ENCODE measurements at regions not wholly inside any gene's neighbourhood (a gene's known extent, or its start where the extent isn't known, plus 50 kb on each side); places are given as distances from the start of the nearest gene placed in this dataset.
A peak's percentile ranks its signal among the peaks of the same experiment; 100 is the strongest.

DNA sequence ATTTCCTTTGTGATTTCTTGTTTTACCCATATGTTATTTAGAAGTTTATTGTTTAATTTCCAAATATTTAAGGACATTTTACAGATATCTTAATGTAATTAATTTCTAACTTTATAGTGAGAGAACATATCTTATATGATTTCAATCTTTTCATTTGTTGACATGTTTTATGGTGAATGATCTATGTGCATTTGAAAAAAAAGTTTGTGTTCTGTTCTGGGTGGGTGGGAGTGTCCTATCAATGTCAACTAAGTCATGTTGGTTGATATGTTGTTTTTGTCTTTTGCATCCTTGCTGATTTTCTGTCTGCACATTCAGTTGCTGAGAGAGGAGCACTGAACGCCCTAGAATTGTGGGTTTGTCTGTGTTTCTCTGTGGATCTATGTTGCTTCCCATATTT lies 50.3 kb upstream of the CBFA2T3 start:
- DNase-seq: no peak

DNA sequence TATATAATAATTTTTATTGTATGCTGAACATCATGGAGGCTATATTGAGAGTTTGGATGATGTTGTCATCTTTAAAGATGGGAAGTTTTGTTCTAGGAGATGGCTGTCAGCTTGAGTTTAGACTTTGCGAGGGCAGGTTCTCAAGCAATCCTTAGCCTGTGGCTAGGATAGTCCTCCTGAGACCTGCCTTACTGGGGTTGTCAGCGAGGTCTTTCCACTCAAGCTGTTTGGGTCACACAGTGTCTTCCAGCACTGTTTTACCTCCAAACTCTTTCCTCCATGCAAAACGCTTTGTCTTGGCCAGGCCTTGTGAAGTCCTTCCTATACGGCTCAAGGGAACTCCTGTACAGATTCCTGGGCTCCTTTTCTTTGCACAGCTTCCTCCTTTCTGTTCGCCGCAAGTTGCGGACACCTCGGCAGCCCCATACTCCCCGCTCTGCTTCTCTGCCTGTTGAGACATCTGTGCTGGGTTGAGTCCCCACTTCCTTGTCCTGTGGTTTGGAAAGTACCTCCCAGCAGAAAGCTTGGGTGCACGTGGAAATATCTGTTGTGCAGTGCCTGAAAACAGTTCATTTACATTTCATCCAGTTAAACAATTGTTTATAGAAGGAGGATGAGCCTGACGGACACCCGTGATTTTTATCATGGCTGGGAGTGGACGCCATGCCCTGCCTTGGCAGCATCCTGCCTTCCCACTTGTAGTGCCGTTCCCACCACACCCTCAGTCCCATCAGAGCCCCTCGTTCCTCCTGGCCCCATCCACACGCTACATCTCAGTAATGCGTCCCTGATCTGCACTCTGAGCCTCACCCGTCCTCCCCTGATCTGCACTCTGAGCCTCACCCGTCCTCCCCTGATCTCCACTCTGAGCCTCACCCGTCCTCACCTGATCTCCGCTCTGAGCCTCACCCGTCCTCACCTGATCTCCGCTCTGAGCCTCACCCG lies 55.0 kb upstream of the CBFA2T3 start:
- DNase-seq: peak; percentile 73

DNA sequence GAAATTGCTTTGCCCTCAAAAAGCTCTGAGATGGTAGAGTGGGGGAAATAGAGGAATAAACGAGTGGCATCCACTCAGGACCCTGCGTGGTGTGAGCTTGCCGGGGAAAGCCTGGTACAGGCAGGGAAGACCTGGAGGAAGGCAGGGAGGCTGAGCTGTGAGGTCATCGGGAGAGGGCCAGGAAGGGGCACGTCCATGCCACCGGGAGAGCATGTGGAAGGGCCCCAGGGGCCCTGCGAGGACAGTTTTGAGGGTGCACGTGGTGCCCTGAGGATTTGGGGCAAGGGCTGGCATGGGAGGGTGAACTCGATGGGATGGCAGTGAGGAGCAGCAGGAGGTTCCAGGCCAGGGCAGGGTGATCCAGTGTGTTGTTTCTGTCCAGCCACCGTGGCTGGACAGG lies 56.3 kb upstream of the CBFA2T3 start:
- DNase-seq: no peak

DNA sequence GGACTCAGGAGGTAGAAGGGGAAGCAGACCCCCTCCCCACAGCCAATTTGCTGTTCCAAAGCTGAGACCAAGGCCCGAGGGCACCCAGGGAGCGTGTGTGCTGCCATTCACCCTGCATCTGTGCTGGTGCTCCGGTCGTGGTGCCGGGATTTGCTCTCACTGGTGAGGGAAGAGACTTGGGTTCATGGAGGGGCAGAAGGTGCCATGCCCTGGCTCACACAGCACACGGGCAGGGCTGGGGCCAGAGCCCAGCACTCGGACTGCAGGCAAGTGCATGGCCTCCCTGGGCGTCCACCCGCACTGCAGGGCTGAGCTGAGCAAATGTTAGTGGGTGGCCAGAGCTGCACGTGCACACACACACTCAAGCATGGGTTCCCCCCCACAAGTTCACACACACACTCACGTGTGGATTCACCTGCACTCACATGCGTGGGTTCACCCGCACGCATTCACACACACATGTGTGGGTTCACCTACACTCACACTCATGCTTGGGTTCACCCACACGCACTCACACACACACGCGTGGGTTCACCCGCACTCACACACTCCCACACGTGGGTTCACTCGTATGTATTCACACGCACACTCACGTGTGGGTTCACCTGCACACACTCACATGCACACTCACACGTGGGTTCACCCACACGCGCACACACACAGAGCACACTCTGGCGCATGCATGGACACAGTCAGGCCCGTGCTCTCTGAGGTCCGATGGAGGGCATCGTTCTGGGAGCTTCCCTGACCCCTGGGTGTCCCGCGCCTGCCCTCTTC lies 57.0 kb upstream of the CBFA2T3 start:
- DNase-seq: no peak

DNA sequence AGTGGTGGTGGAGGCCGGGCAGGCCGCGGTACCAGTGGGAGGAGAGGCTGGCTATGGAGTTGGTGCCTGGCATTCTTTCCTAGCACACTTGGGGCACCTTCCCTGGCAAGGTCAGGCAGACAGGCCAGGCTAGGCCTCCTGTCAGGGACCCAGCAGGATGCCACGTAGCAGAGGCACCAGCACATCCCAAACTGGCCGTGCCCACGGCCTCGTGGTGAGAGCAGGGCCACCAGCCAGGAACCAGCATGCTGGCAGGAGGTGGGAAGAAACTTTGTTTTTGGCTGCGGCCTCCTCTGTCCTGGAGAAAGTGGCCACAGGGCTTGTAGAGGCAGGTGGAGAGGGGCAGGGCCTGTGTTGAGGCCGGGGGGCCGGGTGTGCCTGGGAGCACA lies 57.6 kb upstream of the CBFA2T3 start:
- no peak for DNase-seq

DNA sequence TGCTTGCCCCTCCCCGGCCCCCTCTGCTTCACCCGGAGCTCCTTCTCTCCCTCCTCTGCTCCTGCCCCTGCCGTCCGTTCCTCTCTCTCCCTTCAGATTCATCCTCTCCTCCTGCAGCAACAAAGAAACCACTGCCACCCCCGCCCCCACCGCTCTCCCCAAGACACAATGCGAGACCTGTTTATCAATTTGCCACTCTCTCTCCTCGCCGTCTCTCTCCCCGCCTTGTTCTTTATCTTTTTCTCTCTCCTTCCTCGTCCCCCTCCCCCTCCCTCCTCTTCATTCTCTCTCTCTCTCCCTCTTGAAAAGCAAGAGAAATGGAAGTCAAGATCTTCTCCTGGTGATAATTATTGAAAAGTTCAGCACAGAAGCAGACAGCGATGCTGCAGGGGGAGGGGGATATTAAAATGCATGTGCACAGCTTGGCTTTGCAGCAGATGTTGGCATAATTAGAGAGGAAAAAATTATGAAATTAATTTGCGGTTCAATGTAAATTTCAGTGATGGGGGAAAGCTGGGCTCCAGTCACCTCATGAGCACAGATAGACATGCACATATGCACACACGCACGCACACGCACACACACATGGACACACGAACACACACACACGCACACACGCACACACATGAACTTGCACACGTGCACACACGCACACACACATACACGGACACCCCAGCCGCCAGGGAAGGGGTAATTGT lies 58.1 kb upstream of the CBFA2T3 start:
- DNase-seq: no peak

DNA sequence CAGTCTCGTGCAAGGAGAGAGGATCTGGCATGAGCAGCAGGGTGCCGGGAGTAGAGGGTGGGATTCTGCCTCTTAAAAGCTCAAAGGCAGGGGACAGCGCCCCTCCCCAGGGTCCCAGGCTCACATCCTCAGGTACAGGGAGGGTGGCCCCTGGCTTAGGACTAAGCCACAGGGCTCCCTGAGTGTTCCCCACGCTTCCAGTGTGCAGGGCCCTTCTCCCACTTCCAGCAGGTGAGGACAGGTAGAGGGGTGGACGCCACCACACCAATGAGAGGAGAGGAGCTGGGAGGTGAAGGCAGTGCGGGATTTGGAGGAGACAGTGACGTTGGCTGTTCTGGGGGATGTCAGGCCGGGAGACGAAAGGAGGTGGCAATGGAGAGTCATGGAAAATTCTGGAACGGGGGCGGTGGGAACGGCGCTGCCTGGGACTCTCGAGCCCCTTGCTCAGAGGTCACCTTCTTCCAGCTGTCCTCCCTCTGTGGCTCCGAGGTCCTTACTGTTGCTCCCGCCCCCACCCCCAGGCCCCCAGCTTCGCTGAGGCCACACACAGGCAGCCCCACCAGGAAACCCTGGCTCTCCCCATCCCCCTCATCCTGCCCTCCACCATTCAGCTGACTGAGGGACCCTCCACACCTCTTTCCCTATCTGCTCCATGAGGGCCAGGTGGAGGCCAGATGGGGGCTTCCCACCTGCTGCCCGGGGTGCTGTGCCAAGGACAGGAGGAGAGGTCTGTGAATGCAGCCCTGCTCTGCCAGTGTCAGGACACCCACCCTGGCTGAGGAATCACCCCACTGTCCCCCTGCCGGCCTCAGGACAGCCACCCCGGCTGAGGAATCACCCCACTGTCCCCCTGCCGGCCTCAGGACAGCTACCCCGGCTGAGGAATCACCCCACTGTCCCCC lies 57.7 kb upstream of the ACSF3 start:
- DNase-seq: no peak

DNA sequence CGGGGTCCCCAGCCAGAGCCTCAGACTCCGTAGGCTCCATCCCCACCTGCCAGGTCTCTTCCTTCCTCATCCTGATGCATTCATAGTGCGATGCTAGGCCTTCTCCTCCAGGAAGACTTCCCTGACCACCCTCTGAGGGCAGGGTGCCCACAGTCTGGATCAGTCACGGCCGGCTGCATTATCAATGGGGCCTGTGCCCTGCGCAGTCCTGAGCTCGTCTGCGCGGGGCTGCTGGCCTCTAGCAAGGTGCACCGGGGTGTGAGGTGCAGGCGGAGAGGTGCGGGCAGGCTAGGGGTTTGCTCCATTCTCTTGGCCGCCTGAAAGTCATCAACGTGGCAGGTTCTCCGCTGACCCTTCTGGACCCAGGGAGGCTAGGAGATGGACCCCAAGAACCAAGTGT lies 56.9 kb upstream of the ACSF3 start:
- DNase-seq: no peak

DNA sequence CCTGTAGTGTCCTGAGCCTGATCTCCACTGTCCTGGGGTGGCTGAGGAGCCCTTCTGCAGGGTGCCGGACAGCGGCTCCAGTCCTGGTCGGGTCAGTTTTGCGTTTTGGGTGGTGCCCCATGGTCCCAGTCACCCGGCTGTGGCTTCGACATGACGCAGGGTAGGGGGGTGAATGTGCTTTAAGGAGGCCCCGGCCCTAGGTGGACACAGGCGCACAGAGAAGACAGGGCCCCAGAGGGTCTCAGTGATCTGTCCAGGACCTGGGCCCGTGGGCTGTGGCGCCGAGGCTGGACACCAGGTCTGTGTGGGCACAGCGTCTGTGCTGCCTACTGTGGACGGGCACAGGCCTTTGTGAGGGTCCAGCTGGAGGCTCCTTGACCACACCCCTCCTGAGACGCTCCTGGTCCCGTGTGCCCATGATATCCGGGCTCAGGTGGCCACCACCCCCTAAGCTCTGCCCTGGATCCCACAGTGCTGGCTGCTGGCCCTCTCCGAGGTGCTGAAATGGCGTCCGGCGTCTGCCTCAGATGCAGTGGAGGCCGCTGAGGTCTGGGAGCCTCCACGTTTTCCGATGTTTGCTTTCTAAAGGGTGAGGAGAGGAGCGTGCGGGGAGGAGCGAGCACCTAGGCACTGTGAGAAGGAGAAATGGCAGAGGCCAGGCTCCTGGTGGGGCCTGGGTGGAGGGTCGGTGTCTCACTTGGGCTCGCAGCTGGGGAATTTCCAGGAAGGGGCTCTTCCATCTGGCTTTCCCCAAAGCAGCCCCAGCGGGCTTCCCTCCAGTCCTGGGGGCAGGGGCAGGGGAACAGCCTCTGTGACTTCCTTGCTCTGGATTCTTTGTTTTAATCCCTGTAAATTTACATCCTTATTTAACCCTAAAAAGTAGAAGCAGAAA lies 56.1 kb upstream of the ACSF3 start:
- no peak for DNase-seq

DNA sequence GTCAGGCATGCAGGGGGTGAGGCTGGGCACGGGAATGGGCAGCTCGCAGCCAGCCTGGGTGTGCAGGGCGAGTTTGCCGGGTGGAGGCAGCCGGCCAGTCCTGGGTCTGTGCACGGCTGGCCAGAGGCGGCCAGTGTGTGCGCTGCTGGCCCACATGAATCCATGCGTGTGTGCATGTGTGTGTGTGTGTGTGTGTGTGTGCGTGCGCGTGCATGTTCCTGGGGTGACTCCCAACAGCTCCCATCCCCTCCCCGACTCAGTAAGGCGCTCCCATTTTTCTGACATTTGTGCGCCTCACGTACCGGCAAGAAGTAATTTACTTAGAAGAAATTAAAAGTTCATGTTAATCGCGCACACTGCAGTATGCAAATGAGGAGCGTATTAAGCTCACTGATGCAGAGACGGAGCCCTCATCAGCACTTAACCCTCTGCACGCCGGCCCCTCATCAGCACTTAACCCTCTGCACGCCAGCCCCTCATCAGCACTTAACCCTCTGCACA lies 55.4 kb upstream of the ACSF3 start:
- DNase-seq: no peak

DNA sequence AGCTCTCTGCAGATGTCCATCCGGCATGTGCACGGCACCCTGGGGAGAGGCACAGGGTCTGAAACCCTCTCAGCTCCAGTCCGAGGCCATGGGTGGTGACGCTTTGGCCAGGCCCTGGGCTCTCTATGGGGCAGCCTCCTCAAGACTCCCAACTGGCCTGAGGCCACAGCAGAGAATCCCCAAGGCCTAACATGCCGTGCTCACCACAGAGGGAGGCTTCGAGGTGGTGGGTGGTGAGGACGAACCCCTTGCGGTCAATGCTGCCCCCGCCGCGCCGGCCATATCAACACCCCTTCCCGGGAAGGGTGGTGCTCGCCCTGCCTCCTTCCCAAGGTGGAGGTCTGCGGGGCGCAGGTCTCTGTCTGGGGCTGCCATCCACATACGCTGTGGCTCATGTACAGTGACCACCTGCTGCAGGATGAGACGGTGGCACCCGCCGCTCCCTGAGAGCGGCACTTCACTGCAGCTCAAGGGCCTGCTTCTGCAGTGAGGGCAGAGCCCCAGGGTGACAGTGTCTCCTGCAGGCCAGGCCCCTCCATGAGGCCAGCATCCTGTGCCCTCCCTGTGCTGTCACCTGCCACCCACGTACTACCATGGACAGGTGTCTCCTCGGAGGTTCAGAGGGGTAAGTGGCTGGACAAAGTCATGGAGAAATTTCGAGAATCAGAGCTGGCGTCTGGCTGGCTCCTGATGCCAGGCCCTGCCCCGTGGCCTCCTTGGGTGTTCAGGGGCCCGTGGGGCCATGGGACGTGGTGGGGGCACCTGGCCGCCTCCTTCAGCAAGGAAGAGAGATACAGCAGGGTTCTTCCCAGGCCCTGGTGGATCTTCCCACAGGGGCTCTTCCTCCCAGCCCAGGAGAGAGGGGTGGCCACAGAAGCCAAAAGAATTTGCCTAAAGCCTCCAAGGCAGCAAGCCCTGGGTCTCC lies 54.6 kb upstream of the ACSF3 start:
- DNase-seq: no peak

DNA sequence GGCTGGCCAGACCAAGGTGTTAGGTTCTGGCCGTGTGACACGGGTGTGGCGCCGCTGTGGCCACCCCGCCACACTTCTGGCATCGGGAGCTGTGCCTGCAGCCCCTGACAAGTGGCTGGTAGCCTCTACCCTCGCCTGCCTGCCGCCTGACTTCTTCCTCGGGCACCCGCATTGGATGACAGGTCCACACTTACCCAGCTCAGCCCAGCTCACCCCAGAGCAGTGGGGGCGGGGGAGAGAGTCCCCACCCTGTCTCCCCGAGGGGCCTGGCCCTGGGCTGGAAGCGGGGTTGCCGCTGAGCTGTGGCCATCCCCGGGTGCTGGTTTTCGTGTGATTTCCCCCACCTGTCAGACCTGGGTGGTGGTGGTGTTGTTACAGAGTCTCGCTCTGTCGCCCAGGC lies 53.9 kb upstream of the ACSF3 start:
- DNase-seq: no peak

DNA sequence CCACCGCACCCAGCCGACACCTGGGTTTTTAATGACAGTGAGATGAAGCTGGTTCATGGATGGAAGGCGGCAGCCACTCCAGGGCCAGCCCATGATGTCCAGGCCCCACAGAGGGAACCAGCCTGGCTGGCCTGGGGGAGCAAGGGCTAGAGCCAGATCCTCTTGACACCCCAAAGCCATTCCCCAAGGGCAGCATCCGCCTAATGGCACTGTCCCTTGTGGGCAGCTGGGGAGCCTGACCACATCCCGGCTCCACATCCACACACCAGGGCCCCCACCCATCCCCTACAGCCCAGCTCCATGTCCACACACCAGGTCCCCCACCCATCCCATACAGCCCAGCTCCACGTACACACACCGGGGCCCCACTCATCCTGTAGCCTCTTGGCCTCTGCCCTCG lies 53.3 kb upstream of the ACSF3 start:
- no peak for DNase-seq

DNA sequence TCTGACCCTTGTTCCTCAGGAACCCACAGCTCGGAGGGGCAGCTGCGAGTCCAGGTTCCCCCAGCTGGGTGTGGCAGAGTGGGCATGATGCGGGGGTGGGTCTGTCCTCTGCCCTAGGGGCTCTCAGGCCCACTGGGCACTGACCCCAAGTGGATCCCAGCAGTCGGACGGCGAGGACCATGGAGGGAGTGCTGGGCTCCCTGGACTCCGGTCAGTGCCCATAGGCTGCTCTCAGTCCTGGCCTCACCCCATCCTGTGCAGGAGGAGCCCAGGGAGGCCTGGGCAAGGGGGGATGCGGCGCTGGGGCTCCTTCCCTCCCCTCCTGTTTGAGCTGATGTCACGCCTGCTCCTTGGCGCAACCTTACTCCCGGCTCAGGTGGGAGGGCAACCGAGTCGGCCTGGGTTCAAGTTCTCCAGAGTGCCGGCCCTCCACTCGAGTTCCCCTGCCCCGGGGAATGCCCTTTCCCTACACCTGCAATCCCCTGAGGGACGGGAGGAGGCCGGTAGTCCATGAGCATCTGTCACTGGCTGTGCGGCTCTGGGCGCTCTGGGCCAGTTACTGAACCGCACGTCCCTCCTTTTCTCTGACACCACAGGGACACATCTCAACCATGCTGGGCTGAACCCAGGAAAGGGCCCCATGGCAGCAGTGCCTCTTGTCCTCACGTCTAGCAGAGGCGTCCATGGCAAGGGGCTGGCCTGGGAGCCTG lies 52.6 kb upstream of the ACSF3 start:
- DNase-seq: no peak

DNA sequence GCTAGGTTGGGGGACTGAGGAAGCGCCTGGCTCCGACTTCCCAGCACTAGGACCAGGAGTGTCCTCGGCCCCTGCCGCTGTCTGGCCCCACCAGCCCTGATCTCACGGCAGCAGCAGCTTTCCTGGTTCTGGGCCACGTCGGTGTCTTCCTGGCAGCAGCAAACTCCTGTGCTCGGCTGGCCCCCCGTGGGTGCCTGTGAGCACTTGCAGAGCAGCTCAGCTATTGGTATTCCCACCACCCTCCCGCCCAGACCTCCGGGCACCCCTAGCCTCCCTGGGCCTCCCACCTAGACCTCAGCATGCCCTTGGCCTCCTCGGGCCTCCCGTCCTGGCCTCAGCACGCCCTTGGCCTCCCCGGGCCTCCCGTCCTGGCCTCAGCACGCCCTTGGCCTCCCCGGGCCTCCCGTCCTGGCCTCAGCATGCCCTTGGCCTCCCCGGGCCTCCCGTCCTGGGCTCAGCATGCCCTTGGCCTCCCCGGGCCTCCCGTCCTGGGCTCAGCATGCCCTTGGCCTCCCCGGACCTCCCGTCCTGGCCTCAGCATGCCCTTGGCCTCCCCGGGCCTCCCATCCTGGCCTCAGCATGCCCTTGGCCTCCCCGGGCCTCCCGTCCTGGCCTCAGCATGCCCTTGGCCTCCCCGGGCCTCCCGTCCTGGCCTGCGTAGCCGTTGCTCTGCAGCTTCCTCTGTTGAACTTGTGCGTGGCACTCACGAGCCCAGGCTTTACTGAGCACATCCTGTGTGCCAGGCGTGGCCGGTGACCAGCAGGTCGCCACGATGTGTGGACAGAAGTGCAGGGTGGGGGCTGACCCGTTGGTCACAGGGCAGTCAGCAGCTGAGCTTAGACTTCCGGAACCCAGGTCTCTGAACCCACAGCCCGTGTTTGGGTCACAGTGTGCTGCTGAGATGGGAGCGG lies 51.8 kb upstream of the ACSF3 start:
- no peak for DNase-seq

DNA sequence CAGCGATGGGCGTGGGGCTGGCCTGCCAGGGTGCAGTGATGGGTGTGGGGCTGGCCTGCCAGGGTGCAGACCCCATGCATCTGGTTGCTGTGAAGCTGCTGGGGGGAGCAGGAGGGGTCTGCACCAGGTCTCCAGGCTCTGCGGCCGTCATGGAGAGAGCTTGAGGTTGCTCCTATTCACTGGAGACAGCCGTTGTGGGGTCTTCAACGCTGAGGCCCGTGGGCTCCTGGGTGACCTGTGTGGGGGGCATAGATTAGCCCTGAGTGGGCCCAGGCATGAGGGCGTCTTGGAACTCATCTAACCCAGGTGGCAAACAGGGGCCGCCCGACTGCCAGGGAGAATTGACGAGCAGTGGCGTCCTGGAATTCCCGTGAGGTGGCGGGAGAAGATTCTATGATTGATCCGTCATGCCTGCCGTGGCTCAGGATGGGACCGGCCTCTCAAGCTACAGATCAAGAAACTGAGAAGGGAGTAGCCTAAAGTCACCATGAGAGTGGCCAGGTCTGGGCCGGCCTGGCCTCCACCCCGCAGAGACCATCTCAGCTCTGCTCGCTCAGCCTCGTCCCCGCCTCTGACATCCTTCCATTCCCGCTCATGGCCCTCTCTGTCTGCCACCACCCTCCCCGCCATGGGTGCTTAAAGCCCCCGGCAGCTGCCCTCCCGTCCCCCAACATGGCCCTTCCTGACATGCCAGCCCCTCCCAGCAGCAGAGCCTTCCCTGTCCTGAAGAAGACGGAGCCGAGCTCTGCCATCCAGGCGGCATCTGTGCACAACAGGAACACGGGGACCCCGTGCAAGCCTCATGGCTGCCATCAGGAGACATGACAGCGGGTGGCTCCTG lies 50.7 kb upstream of the ACSF3 start:
- DNase-seq: no peak

Data from CD4-positive, alpha-beta T cell treated with Interleukin-4 for 4 hours (primary cell).